WTC11 (cell line): ENCODE measurements at regions not wholly inside any gene's neighbourhood (a gene's known extent, or its start where the extent isn't known, plus 50 kb on each side); places are given as distances from the start of the nearest gene placed in this dataset.

Experiments
- ATAC-seq: fragments of 200-7000 bp; cut with Tn5 transposase; 2 replicates; pipeline ENCODE4 v1.10.0; 2021; ENCODE audit warnings: mild to moderate bottlenecking, moderate library complexity
- CTCF ChIA-PET: fragments of 300-600 bp; sonication (Branson Sonifier 250); formaldehyde crosslinking; loops from one replicate; lab custom pipeline; 2021; ENCODE audit warnings: antibody characterized with exemption; lab: Charles Lee
- POLR2A ChIA-PET: fragments of 350-600 bp; sonication (Branson Sonifier 250); formaldehyde crosslinking; loops from one replicate; lab custom pipeline; 2021; ENCODE audit warnings: antibody characterized with exemption; lab: Charles Lee
- DNase-seq: peaks from one replicate; pipeline ENCODE4 v3.0.0; 2021; ENCODE audit warnings: low spot score
- H3K27ac Mint-ChIP-seq: 2 replicates; pipeline ENCODE4 v1.8.0; 2021; ENCODE audit warnings: mixed read lengths
- H3K27me3 Mint-ChIP-seq: 2 replicates; pipeline ENCODE4 v1.8.0; 2021; ENCODE audit warnings: low read depth, mild to moderate bottlenecking, moderate library complexity, mixed read lengths
- H3K36me3 Mint-ChIP-seq: 2 replicates; pipeline ENCODE4 v1.8.0; 2021; ENCODE audit warnings: mixed read lengths
- H3K4me1 Mint-ChIP-seq: 2 replicates; pipeline ENCODE4 v1.8.0; 2022; ENCODE audit warnings: mixed read lengths
- H3K4me3 Mint-ChIP-seq: 2 replicates; pipeline ENCODE4 v1.8.0; 2021; ENCODE audit warnings: mild to moderate bottlenecking, moderate library complexity, mixed read lengths
- H3K9me3 Mint-ChIP-seq: 2 replicates; pipeline ENCODE4 v1.8.0; 2021; ENCODE audit warnings: mixed read lengths
- CREB1 ChIP-seq: sonication (generic); formaldehyde crosslinking; IDR thresholded peaks from 2 replicates; pipeline ENCODE4 v1.8.0; 2023; ENCODE audit warnings: mild to moderate bottlenecking, missing genetic modification reagents
- ELF4 ChIP-seq: sonication (generic); formaldehyde crosslinking; IDR thresholded peaks from 2 replicates; pipeline ENCODE4 v1.8.1; 2022; ENCODE audit warnings: low read depth, mild to moderate bottlenecking, moderate library complexity, missing genetic modification reagents
- ETV6 ChIP-seq: sonication (generic); formaldehyde crosslinking; IDR thresholded peaks from 2 replicates; pipeline ENCODE4 v1.8.1; 2022; ENCODE audit warnings: mild to moderate bottlenecking, missing genetic modification reagents
- NFATC4 ChIP-seq: fragments of 250-450 bp; sonication (Bioruptor Pico); IDR thresholded peaks from 2 replicates; pipeline ENCODE4 v1.9.0; 2021; ENCODE audit warnings: mild to moderate bottlenecking
- NFE2L1 ChIP-seq: sonication (generic); formaldehyde crosslinking; IDR thresholded peaks from 2 replicates; pipeline ENCODE4 v1.8.1; 2023; ENCODE audit warnings: missing genetic modification reagents
- RELA ChIP-seq: sonication (generic); formaldehyde crosslinking; IDR thresholded peaks from 2 replicates; pipeline ENCODE4 v1.8.1; 2022; ENCODE audit warnings: missing genetic modification reagents, mild to moderate bottlenecking, borderline replicate concordance
- SMAD3 ChIP-seq: sonication (generic); formaldehyde crosslinking; IDR thresholded peaks from 2 replicates; pipeline ENCODE4 v1.8.0; 2022; ENCODE audit warnings: missing genetic modification reagents, mild to moderate bottlenecking, borderline replicate concordance
- TEAD4 ChIP-seq: sonication (generic); formaldehyde crosslinking; IDR thresholded peaks from 2 replicates; pipeline ENCODE4 v1.8.0; 2022; ENCODE audit warnings: mild to moderate bottlenecking, missing genetic modification reagents
- ZNF423 ChIP-seq: fragments of 250-450 bp; sonication (Bioruptor Pico); IDR thresholded peaks from 2 replicates; pipeline ENCODE4 v2.1.2; 2022; ENCODE audit warnings: mild to moderate bottlenecking, moderate library complexity
- TF ChIP-seq, protein P1 (sequence below): fragments of 250-450 bp; sonication (Bioruptor Pico); IDR thresholded peaks from 2 replicates; pipeline ENCODE4 v2.1.2; 2022; ENCODE audit warnings: mild to moderate bottlenecking, moderate library complexity
- TF ChIP-seq, protein P2 (sequence below): sonication (generic); formaldehyde crosslinking; IDR thresholded peaks from 2 replicates; pipeline ENCODE4 v1.8.0; 2022; ENCODE audit warnings: mild to moderate bottlenecking, missing genetic modification reagents
- TF ChIP-seq, protein P3 (sequence below): sonication (generic); formaldehyde crosslinking; IDR thresholded peaks from 2 replicates; pipeline ENCODE4 v1.8.1; 2022; ENCODE audit warnings: missing genetic modification reagents, borderline replicate concordance
- TF ChIP-seq, protein P4 (sequence below): fragments of 250-450 bp; sonication (Bioruptor Pico); IDR thresholded peaks from 2 replicates; pipeline ENCODE4 v1.8.0; 2021; ENCODE audit warnings: mild to moderate bottlenecking
- TF ChIP-seq, protein P5 (sequence below): sonication (generic); formaldehyde crosslinking; IDR thresholded peaks from 2 replicates; pipeline ENCODE4 v1.8.0; 2023; ENCODE audit warnings: missing genetic modification reagents
- TF ChIP-seq, protein P6 (sequence below): sonication (generic); formaldehyde crosslinking; IDR thresholded peaks from 2 replicates; pipeline ENCODE4 v1.8.1; 2022; ENCODE audit warnings: low read depth, missing genetic modification reagents, borderline replicate concordance
- TF ChIP-seq, protein P7 (sequence below): sonication (generic); formaldehyde crosslinking; IDR thresholded peaks from 2 replicates; pipeline ENCODE4 v1.8.1; 2023; ENCODE audit warnings: mild to moderate bottlenecking, missing genetic modification reagents

DNA sequence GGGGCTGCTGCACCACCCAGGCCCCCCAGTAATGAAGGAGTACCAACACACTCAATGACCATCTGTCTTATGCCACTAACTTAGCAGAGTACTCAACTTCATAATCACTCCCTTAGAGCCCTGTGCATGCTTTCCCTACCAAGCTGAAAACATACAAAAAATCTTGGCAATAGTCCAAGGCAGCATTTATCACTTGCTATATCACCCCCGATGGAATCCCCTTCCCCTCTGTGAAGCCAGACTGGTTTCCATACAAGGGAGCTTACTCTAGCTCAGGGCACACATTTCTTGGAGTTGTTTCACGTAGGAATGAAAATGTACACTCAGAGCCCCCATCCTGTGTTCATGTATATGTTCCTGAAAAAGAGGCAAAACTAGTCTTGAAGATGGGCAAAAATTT, 301.3 kb upstream of the TENM4 start (continued):
- no peak for TF ChIP-seq NFE2L1 (CRISPR knock-in tag)

DNA sequence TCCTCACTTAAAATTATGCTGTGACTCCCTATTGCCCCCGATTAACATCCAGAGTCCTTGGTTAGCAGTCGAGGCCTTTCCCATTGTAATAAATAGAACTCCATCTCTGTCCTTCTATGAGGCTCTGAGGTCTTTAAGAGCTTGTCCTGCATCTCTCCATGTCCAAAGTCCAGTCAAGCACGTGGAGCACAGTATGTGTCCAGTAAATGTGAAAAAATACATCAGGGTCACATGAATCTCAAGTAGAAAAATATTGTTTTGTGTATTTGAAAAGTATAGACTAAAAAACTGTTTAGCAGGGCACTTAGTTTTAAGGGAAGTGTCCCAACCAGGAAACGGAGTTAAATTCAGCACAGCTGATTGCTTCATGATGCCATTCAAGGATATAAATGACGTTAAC, 298.8 kb upstream of the TENM4 start:
- ChIA-PET POLR2A (no interaction called here), CTCF (no interaction called here)
- DNase-seq (no peak), ATAC-seq (no peak)
- Mint-ChIP-seq H3K36me3 (no peaks in the 10 kb centered on the region), H3K4me3 (no peak overlapping the region), H3K9me3 (no peaks in the 10 kb centered on the region), H3K27ac (no peak overlapping the region), H3K4me1 (no peaks in the 10 kb centered on the region), H3K27me3 (peaks cover 15% of the 10 kb centered on the region)
- TF ChIP-seq, protein P1, sequence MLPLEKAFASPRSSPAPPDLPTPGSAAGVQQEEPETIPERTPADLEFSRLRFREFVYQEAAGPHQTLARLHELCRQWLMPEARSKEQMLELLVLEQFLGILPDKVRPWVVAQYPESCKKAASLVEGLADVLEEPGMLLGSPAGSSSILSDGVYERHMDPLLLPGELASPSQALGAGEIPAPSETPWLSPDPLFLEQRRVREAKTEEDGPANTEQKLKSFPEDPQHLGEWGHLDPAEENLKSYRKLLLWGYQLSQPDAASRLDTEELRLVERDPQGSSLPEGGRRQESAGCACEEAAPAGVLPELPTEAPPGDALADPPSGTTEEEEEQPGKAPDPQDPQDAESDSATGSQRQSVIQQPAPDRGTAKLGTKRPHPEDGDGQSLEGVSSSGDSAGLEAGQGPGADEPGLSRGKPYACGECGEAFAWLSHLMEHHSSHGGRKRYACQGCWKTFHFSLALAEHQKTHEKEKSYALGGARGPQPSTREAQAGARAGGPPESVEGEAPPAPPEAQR (CRISPR knock-in tag), result no peak
- TF ChIP-seq, protein P2, sequence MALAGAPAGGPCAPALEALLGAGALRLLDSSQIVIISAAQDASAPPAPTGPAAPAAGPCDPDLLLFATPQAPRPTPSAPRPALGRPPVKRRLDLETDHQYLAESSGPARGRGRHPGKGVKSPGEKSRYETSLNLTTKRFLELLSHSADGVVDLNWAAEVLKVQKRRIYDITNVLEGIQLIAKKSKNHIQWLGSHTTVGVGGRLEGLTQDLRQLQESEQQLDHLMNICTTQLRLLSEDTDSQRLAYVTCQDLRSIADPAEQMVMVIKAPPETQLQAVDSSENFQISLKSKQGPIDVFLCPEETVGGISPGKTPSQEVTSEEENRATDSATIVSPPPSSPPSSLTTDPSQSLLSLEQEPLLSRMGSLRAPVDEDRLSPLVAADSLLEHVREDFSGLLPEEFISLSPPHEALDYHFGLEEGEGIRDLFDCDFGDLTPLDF, result no peak
- TF ChIP-seq, protein P3, sequence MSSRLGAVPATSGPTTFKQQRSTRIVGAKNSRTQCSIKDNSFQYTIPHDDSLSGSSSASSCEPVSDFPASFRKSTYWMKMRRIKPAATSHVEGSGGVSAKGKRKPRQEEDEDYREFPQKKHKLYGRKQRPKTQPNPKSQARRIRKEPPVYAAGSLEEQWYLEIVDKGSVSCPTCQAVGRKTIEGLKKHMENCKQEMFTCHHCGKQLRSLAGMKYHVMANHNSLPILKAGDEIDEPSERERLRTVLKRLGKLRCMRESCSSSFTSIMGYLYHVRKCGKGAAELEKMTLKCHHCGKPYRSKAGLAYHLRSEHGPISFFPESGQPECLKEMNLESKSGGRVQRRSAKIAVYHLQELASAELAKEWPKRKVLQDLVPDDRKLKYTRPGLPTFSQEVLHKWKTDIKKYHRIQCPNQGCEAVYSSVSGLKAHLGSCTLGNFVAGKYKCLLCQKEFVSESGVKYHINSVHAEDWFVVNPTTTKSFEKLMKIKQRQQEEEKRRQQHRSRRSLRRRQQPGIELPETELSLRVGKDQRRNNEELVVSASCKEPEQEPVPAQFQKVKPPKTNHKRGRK (CRISPR knock-in tag), result no peak
- TF ChIP-seq NFATC4 (CRISPR knock-in tag), result no peak
- no peak for TF ChIP-seq ELF4 (CRISPR knock-in tag)
- TF ChIP-seq, protein P4, sequence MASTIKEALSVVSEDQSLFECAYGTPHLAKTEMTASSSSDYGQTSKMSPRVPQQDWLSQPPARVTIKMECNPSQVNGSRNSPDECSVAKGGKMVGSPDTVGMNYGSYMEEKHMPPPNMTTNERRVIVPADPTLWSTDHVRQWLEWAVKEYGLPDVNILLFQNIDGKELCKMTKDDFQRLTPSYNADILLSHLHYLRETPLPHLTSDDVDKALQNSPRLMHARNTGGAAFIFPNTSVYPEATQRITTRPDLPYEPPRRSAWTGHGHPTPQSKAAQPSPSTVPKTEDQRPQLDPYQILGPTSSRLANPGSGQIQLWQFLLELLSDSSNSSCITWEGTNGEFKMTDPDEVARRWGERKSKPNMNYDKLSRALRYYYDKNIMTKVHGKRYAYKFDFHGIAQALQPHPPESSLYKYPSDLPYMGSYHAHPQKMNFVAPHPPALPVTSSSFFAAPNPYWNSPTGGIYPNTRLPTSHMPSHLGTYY (CRISPR knock-in tag), result no peak
- no peak for TF ChIP-seq CREB1 (CRISPR knock-in tag)
- TF ChIP-seq TEAD4 (CRISPR knock-in tag), result no peak
- no peak for TF ChIP-seq SMAD3 (CRISPR knock-in tag)
- no peak for TF ChIP-seq RELA (CRISPR knock-in tag)
- TF ChIP-seq, protein P5, sequence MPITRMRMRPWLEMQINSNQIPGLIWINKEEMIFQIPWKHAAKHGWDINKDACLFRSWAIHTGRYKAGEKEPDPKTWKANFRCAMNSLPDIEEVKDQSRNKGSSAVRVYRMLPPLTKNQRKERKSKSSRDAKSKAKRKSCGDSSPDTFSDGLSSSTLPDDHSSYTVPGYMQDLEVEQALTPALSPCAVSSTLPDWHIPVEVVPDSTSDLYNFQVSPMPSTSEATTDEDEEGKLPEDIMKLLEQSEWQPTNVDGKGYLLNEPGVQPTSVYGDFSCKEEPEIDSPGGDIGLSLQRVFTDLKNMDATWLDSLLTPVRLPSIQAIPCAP (CRISPR knock-in tag), result no peak
- TF ChIP-seq ETV6 (CRISPR knock-in tag), result no peak
- no peak for TF ChIP-seq ZNF423
- TF ChIP-seq, protein P6, sequence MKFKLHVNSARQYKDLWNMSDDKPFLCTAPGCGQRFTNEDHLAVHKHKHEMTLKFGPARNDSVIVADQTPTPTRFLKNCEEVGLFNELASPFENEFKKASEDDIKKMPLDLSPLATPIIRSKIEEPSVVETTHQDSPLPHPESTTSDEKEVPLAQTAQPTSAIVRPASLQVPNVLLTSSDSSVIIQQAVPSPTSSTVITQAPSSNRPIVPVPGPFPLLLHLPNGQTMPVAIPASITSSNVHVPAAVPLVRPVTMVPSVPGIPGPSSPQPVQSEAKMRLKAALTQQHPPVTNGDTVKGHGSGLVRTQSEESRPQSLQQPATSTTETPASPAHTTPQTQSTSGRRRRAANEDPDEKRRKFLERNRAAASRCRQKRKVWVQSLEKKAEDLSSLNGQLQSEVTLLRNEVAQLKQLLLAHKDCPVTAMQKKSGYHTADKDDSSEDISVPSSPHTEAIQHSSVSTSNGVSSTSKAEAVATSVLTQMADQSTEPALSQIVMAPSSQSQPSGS (CRISPR knock-in tag), result no peak
- TF ChIP-seq, protein P7, sequence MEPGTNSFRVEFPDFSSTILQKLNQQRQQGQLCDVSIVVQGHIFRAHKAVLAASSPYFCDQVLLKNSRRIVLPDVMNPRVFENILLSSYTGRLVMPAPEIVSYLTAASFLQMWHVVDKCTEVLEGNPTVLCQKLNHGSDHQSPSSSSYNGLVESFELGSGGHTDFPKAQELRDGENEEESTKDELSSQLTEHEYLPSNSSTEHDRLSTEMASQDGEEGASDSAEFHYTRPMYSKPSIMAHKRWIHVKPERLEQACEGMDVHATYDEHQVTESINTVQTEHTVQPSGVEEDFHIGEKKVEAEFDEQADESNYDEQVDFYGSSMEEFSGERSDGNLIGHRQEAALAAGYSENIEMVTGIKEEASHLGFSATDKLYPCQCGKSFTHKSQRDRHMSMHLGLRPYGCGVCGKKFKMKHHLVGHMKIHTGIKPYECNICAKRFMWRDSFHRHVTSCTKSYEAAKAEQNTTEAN (CRISPR knock-in tag), result no peak
